ENCODE measurements at regions not wholly inside any gene's neighbourhood (a gene's known extent, or its start where the extent isn't known, plus 50 kb on each side); places are given as distances from the start of the nearest gene placed in this dataset.
A peak's percentile ranks its signal among the peaks of the same experiment; 100 is the strongest.
"Not testable (repeated sequence)": the region's sequence is repeated elsewhere in the genome, so short reads cannot be mapped to it uniquely, and the experiment has no call there.

DNA sequence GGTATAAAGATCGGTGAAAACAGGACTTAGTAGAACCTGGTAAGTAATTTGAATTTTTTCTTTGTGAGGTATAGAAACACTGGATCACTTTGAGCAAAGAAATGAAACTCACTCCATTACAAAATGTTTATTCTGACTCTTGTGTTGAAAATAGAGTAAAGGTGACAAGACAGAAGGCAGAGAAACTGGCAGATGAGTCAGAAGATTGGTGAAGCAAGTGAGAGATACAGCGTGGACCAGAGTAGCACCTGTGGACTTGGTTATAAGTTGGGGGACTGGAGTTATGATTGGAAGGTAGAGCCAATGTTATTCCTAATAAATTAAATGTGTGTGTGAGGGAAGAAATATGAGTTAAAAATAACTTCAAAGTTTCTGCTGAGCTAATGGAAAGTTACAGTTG, 620.9 kb downstream of the ZWINT start:
- no peak for DNase-seq

GRCh38 chr10:55734112-55734511, 626.9 kb downstream of the ZWINT start:
- no peak for DNase-seq

GRCh38 chr10:55704950-55705349, 656.1 kb downstream of the ZWINT start:
- no peak for DNase-seq

DNA sequence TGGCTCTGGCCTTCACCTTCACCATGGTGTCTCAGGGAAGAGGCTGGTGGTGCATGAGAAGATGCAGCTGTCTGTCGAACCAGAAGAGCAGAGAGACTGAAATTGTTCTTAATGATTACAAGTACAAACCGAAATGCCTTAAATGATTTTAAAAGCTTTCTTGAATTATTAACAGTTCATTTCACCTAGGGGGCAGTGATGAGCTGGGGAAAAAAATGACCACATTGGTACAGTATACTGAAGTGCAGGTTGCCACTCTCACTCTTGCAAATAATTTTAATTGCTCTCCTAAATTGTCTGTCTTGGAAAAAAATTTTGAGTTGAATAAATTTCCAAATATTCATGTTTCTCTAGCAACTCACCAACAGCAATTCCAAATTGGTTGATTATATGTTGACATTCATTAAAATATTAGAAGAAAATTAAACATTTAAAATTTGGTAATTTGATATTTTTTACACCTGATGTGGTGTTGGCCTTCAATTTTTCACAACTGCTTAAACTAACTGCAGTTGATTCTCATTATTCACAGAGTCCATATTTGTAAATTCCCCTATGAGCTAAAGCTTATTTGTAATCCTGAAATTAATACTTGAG, 692.6 kb downstream of the ZWINT start:
- no peak for DNase-seq

DNA sequence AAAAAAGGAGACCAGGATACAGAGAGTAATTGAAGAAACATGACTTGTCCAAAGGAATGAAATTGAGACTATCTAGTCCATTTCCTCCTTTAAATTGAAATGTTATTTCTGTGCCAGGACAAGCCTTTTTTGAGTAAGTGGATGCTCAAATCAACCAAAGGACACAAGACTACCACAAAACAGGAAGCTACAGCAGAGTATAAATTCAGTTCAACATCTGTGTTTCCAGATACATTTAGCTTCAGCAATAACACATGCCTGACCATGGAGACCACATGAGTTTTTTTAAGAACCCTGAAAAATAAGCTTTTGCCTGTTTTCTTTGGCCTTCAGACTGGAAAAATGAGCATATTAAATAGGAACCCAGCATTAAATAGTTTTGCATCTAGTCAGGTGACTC, 707.5 kb downstream of the ZWINT start:
- DNase-seq = peak; percentile 6

- no peak for DNase-seq
Measured at GRCh38 chr10:55641601-55642000, 719.5 kb downstream of the ZWINT start.

DNA sequence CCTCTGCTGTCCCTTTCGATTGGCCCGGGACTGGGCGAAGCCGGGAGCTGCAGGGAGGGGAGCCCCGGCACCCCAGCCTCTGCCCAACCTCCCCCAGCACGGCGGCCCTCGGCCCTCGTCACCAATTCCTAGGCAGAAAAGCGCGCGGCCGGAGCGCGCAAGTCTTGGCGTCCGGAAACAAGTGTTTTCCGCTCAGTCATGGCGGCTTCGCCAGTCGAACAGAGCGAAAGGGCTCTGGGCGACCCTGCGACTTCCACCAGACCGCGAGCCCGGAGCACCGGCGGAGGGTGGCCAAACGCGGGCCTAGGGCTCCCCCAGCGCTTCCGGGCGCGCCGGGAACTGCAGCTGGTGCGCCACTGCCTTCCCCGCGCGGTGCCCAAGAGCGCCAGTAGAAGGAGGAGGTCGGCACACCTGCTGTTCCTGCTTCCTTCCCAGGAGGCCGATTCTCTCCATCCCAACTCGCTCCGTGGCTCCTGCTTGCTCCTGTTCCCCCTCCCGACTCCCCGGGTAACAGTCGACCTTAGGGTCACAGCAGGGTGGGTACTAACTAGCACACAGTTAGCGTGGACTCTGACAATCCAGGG, 729.9 kb downstream of the ZWINT start:
- DNase-seq = peak; percentile 27

GRCh38 chr10:55630491-55631056, 730.5 kb downstream of the ZWINT start:
- DNase-seq = no peak

- DNase-seq = no peak
Measured at GRCh38 chr10:55629793-55630490, 731.1 kb downstream of the ZWINT start.

GRCh38 chr10:55628260-55628701, 732.8 kb downstream of the ZWINT start:
- no peak for DNase-seq

- DNase-seq = no peak
Measured at GRCh38 chr10:55627501-55628051, 733.5 kb downstream of the ZWINT start.

- DNase-seq = not testable (repeated sequence)
Measured at GRCh38 chr10:55601690-55602478, 759.2 kb downstream of the ZWINT start.

DNA sequence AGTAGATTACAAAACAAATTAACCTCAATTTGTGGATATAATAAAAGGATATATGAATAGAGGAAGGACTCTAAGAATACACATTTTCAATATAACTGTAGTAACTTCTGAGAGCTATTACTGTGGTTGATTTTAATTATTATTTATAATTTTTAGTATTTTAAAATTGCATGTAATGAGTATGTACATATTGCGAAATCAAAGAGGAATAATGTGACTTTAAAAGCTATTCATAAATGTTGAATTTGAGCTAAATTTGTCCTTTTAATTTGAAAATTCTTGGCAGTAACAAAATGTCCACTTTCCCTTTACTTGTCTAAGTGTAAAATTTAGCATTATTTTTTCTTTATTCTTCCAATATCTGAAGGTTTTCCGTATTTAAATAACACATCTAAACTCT, 750.6 kb upstream of the PCDH15 start:
- DNase-seq = no peak

DNA sequence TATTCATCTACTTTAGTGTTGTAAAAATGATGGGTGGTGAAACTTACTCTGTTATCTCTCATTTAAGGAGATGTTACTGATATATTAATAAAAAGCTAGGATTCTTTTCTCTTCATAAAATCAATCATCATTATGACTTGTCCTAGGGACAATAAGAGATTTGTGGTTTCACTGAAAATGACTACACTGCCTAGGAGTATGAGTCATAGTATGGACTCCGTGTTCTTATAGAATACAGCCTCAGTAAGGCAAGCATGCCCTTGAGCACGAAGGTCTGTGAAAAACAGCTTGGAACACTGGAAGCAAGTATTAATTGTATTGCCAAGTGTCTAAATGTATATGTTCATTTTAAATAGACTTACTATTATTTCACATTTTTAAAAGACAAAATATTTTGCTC, 749.2 kb upstream of the PCDH15 start:
- DNase-seq = no peak

GRCh38 chr10:55537497-55537896, 736.5 kb upstream of the PCDH15 start:
- not testable (repeated sequence) for DNase-seq

DNA sequence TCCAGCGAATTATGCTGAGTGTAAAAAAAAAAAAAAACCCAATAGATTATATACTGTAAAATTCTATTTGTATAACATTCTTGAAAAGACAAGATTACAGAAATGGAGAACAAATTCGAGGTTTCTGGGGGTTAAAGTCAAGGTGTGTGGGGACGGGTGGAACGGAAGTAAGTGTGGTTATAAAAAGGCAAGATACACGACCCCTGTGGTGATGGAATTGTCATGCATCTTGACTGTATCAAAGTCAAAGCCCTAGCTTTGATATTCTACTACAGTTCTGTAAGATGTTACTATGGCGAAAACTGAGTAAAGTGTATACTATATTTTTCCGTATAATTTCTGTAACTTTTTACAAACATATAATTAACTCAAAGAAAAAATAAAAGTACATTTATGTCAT, 718.2 kb upstream of the PCDH15 start:
- DNase-seq = no peak

GRCh38 chr10:55518416-55518815, 717.4 kb upstream of the PCDH15 start:
- DNase-seq = not testable (repeated sequence)

DNA sequence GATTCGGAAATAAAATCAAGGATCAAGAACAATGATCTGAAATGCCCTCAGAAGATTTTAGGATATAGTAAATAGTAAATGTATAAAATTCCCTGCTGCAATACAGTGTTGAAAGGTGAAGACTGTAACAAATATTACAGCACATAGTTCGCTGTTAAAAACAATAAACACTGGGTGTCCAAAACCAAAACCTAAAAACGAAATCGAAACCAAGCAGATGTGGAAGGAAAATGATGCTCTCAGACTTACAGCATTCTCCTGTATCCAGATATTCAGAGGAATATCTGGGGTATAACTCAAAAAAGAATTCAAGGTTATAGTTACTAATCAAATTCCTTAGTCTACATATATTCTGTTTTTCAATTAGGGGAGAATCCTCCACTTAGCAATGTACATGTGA, 708.1 kb upstream of the PCDH15 start:
- no peak for DNase-seq

- no peak for DNase-seq
Measured at GRCh38 chr10:55500931-55501559, 700.0 kb upstream of the PCDH15 start.

DNA sequence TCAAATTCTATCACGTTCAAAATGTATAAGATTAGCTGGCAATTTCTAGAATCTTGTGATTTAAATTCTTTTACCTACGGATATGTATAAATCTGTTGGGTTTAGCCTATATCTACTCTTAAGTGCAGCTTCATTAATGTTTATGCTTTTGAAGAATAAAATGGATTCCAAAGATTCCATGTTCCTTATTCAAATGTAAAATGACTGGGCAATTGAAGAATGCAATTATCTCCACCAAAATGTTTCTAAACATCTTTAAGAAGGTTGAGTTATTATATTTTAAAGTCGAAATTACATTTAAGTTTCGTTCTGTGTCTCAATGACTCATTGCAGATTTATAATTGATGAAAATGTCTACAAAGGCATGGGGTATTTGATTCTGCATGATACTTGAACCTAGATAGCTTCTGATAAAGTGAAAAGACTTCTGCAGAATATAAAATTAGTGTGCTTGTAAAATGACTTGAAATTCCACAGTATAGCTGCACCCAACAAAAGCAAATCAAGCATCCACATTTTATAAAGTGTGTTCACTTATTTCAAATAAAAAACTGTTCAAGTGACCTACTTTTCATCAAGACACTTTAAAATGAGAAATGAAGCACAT, 697.0 kb upstream of the PCDH15 start:
- DNase-seq = no peak

DNA sequence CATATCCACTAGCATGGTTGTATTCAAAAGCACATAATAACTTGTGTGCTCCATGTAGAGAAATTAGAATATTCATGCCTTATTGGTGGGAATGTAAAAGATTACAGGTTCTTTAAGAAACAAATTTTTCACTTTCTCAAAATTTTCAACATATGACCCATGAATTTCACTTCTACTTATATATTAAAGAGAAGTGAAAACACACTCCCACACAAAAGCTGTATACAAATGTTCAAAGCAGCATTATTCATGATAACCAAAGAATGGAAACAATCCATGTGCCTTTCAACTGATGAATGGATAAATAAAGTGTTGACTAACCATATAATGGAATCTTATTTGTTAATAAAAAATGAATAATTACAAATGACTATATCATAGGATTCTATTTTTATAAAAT, 694.5 kb upstream of the PCDH15 start:
- no peak for DNase-seq

GRCh38 chr10:55491712-55492111, 690.7 kb upstream of the PCDH15 start:
- no peak for DNase-seq

All from KG1 (cell line).